A549 (cell line): ENCODE measurements at regions not wholly inside any gene's neighbourhood (a gene's known extent, or its start where the extent isn't known, plus 50 kb on each side); places are given as distances from the start of the nearest gene placed in this dataset.
"Not testable (repeated sequence)": the region's sequence is repeated elsewhere in the genome, so short reads cannot be mapped to it uniquely, and the experiment has no call there.

Experiments used
- ATAC-seq, 2 experiments: fragments of 200-7000 bp in 1 of 2; fragments of >200 bp in 1 of 2; cut with Nextera tagmentation in 1 of 2; cut with Tn5 transposase in 1 of 2; 3 replicates each; pipeline versions ENCODE4 v1.8.0 to v1.9.1; 2018 to 2020; ENCODE audit warnings: mild to moderate bottlenecking in 1 of 2, moderate library complexity in 1 of 2
- CTCF ChIA-PET: fragments of 300-600 bp; sonication (Branson Sonifier 250); formaldehyde crosslinking; extraction: SDS; loops from one replicate; lab custom pipeline; 2021; ENCODE audit warnings: antibody characterized with exemption, inconsistent platforms; lab: Yijun Ruan, JAX
- POLR2A ChIA-PET: fragments of 350-600 bp; formaldehyde crosslinking; extraction: SDS; loops from one replicate; lab custom pipeline; 2021; ENCODE audit warnings: antibody characterized with exemption, inconsistent platforms; lab: Yijun Ruan, JAX
- DNase-seq, 2 experiments: peaks; one replicate each; pipeline versions ENCODE4 v3.0.0 to v3.0.0-alpha.2; 2011 to 2016; ENCODE audit warnings: low read depth in 1 of 2, low spot score in 1 of 2
- FAIRE-seq: peaks from 2 replicates; lab custom pipeline; 2011; peaks lifted over from hg19 to GRCh38; lab: Jason Lieb, UNC
- H3K27ac ChIP-seq, 2 experiments: fragments of >200 bp; sonication (Bioruptor Twin); formaldehyde crosslinking; 3 replicates each; pipeline ENCODE4 v1.5.1; 2016 to 2017
- H3K4me1 ChIP-seq: fragments of >200 bp; sonication (Bioruptor Twin); formaldehyde crosslinking; 3 replicates; pipeline ENCODE4 v1.6.1; 2016
- H3K4me2 ChIP-seq: fragments of >200 bp; sonication (Bioruptor Twin); formaldehyde crosslinking; 3 replicates; pipeline ENCODE4 v1.6.1; 2016
- H3K4me3 ChIP-seq: fragments of >200 bp; sonication (Bioruptor Twin); formaldehyde crosslinking; 3 replicates; pipeline ENCODE4 v1.5.1; 2016
- H3K9me3 ChIP-seq: fragments of >200 bp; sonication (Bioruptor Twin); formaldehyde crosslinking; 3 replicates; pipeline ENCODE4 v1.6.1; 2016
- CEBPB ChIP-seq, 2 experiments: fragments of >200 bp in 1 of 2; sonication (Bioruptor Twin) in 1 of 2; formaldehyde crosslinking in 1 of 2; IDR thresholded peaks; 2 replicates each; pipeline ENCODE4 v1.6.1; 2012 to 2016
- CHD2 ChIP-seq: fragments of 150-350 bp; IDR thresholded peaks from 2 replicates; pipeline ENCODE4 v1.6.1; 2014; ENCODE audit warnings: low read length; ENCODE audit not compliant: partially characterized antibody
- EP300 ChIP-seq, 2 experiments: fragments of >200 bp; sonication (Bioruptor Twin); formaldehyde crosslinking; IDR thresholded peaks; 2 replicates in 1 of 2; 3 replicates in 1 of 2; pipeline ENCODE4 v1.6.1; 2016 to 2017
- ESRRA ChIP-seq: fragments of 150-350 bp; IDR thresholded peaks from 2 replicates; pipeline ENCODE4 v1.6.1; 2014; ENCODE audit warnings: mild to moderate bottlenecking, low read length, borderline replicate concordance
- GATA3 ChIP-seq: IDR thresholded peaks from 2 replicates; pipeline ENCODE4 v1.6.1; 2012; ENCODE audit warnings: borderline replicate concordance
- HEYL ChIP-seq: fragments of 250-450 bp; sonication (Bioruptor Pico); IDR thresholded peaks from 2 replicates; pipeline ENCODE4 v1.8.0; 2021; ENCODE audit warnings: mild to moderate bottlenecking, moderate library complexity
- MYC ChIP-seq: IDR thresholded peaks from 2 replicates; pipeline ENCODE4 v1.6.1; 2012; ENCODE audit warnings: mild to moderate bottlenecking, inconsistent platforms, low read length, improper control_type of control experiment, borderline replicate concordance
- NPAS2 ChIP-seq: fragments of 250-450 bp; sonication (Bioruptor Pico); IDR thresholded peaks from 2 replicates; pipeline ENCODE4 v1.8.0; 2022; ENCODE audit warnings: mild to moderate bottlenecking, moderate library complexity, borderline replicate concordance
- PHF8 ChIP-seq: fragments of 200-600 bp; sonication (generic); IDR thresholded peaks from 2 replicates; pipeline ENCODE4 v1.6.1; 2016; ENCODE audit warnings: low read depth, mild to moderate bottlenecking, antibody characterized with exemption, moderate library complexity, borderline replicate concordance
- POLR2A ChIP-seq: IDR thresholded peaks from 2 replicates; pipeline ENCODE4 v1.6.1; 2012; ENCODE audit warnings: mild to moderate bottlenecking, low read length
- RNF2 ChIP-seq: fragments of 200-600 bp; sonication (generic); IDR thresholded peaks from 2 replicates; pipeline ENCODE4 v1.6.1; 2016; ENCODE audit warnings: low read depth, mild to moderate bottlenecking, antibody characterized with exemption, moderate library complexity, borderline replicate concordance
- SMC3 ChIP-seq: fragments of >200 bp; sonication (Bioruptor Twin); formaldehyde crosslinking; IDR thresholded peaks from 3 replicates; pipeline ENCODE4 v1.6.1; 2018; ENCODE audit warnings: inconsistent platforms
- TP53 ChIP-seq: fragments of 250-450 bp; sonication (Bioruptor Pico); IDR thresholded peaks from 2 replicates; pipeline ENCODE4 v1.5.0; 2021; ENCODE audit warnings: mild to moderate bottlenecking, moderate library complexity
- ZFP36 ChIP-seq: fragments of 450-650 bp; IDR thresholded peaks from 2 replicates; pipeline ENCODE4 v1.6.1; 2014; ENCODE audit warnings: borderline replicate concordance; ENCODE audit not compliant: partially characterized antibody
- ZNF302 ChIP-seq: fragments of 250-450 bp; sonication (Bioruptor Pico); IDR thresholded peaks from 2 replicates; pipeline ENCODE4 v1.9.0; 2021; ENCODE audit warnings: inconsistent platforms, mild to moderate bottlenecking, moderate library complexity
- WGBS: methylation state at CpG from one replicate; pipeline ENCODE4 v1.1.6; 2017; ENCODE audit errors: missing lambda C conversion rate; 5-methylcytosine and 5-hydroxymethylcytosine counted together
- TF ChIP-seq, protein P1 (sequence below): IDR thresholded peaks from 2 replicates; pipeline ENCODE4 v1.6.1; 2012; ENCODE audit warnings: low read depth, borderline replicate concordance
- TF ChIP-seq, protein P2 (sequence below): fragments of 150-350 bp; IDR thresholded peaks from 2 replicates; pipeline ENCODE4 v1.6.1; 2014; ENCODE audit warnings: low read depth, mild to moderate bottlenecking, low read length
- TF ChIP-seq, protein P3 (sequence below): fragments of 450-650 bp; IDR thresholded peaks from 2 replicates; pipeline ENCODE4 v1.6.1; 2014; ENCODE audit warnings: antibody characterized with exemption
- TF ChIP-seq, protein P4 (sequence below): fragments of >200 bp; sonication (Bioruptor Twin); formaldehyde crosslinking; IDR thresholded peaks from 2 replicates; pipeline ENCODE4 v1.6.1; 2016

DNA sequence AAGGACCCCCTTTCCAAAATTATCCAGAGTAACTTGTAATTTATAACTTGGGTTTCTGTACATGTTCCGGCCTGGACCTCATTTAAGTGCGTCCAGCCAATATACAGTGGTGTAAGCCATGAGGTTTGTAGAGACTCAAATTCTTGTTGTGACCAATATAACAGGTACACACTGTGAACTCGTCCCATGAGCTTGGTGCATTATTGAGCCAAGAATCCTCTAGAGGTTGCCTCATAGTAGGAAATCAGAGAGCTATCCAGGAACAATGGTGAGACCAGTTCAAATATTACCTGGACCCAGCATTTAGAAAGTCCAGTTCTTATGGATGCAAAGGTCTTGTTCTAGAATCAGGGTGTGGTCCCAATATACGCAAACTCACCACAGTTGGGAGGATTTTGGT is 138.2 kb downstream of the NPIPB5 start (continued):
- TF ChIP-seq RNF2, result no peak

DNA sequence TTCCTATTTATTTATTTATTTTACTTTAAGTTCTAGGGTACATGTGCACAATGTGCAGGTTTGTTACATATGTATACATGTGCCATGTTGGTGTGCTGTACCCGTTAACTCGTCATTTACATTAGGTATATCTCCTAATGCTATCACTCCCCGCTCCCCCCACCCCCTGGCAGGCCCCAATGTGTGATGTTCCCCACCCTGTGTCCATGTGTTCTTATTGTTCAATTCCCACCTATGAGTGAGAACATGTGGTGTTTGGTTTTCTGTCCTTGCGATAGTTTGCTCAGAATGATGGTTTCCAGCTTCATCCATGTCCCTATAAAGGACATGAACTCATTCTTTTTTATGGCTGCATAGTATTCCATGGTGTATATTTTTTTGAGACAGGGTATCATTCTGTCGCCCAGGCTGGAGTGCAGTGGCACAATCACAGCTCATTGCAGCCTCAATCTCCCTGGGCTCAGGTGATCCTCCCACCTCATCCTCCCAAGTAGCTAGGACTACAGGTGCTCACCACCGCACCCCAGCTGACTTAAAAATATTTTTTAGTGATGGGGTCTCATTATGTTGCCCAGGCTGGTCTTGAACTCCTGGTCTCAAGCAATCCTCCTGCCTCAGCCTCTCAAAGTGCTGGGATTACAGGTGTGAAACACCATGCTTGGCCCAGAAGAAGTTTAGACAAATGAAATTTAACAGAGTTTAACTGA is 140.6 kb downstream of the NPIPB5 start:
- CTCF ChIA-PET, H3K4me2 ChIP-seq, H3K9me3 ChIP-seq, FAIRE-seq, H3K4me1 ChIP-seq, POLR2A ChIA-PET, DNase-seq, H3K4me3 ChIP-seq, H3K27ac ChIP-seq, ATAC-seq: not testable (repeated sequence)
- 13% methylated on average over 6 of the region's 6 CpGs for WGBS

DNA sequence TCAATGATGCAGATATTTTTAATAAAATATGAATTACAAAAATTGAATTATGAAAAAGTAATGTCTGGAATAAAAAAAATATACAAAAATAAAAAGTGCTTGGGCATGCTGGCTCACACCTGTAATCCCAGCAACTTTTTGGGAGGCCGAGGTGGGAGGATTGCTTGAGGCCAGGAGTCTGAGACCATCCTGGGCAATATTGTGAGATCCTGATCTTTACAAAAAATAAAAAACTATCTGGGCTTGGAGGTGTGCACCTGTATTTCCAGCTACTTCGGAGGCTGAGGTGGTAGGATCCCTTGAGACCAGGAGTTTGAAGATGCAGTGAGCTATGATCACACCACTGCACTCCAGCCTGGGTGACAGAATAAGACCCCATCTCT is 141.8 kb downstream of the NPIPB5 start:
- 22% methylated on average over 2 of the region's 2 CpGs for WGBS
- no peak for ATAC-seq
- Histone ChIP-seq H3K9me3 (no peaks in the 10 kb centered on the region), H3K4me3 (no peak overlapping the region), H3K27ac (no peak overlapping the region), H3K4me2 (no peak overlapping the region), H3K4me1 (no peaks in the 10 kb centered on the region)
- ChIA-PET POLR2A (no interaction called here), CTCF (no interaction called here)
- FAIRE-seq, result no peak
- DNase-seq, result no peak
- TF ChIP-seq CHD2 (no peak), ZFP36 (no peak), NPAS2 (no peak), GATA3 (no peak), ZNF302 (CRISPR knock-in tag) (no peak), PHF8 (no peak), EP300 (IDR thresholded peaks at IDR 0.05) (no peak), ESRRA (no peak), POLR2A (no peak), HEYL (CRISPR knock-in tag) (no peak), TP53 (CRISPR knock-in tag) (no peak), CEBPB (IDR thresholded peaks at IDR 0.05) (no peak), SMC3 (no peak), MYC (no peak)
- TF ChIP-seq, protein P1, sequence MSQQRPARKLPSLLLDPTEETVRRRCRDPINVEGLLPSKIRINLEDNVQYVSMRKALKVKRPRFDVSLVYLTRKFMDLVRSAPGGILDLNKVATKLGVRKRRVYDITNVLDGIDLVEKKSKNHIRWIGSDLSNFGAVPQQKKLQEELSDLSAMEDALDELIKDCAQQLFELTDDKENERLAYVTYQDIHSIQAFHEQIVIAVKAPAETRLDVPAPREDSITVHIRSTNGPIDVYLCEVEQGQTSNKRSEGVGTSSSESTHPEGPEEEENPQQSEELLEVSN, result no peak
- TF ChIP-seq, protein P2, sequence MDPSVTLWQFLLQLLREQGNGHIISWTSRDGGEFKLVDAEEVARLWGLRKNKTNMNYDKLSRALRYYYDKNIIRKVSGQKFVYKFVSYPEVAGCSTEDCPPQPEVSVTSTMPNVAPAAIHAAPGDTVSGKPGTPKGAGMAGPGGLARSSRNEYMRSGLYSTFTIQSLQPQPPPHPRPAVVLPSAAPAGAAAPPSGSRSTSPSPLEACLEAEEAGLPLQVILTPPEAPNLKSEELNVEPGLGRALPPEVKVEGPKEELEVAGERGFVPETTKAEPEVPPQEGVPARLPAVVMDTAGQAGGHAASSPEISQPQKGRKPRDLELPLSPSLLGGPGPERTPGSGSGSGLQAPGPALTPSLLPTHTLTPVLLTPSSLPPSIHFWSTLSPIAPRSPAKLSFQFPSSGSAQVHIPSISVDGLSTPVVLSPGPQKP, result no peak
- TF ChIP-seq, protein P3, sequence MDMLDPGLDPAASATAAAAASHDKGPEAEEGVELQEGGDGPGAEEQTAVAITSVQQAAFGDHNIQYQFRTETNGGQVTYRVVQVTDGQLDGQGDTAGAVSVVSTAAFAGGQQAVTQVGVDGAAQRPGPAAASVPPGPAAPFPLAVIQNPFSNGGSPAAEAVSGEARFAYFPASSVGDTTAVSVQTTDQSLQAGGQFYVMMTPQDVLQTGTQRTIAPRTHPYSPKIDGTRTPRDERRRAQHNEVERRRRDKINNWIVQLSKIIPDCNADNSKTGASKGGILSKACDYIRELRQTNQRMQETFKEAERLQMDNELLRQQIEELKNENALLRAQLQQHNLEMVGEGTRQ, result no peak
- TF ChIP-seq, protein P4, sequence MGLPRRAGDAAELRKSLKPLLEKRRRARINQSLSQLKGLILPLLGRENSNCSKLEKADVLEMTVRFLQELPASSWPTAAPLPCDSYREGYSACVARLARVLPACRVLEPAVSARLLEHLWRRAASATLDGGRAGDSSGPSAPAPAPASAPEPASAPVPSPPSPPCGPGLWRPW, result no peak

DNA sequence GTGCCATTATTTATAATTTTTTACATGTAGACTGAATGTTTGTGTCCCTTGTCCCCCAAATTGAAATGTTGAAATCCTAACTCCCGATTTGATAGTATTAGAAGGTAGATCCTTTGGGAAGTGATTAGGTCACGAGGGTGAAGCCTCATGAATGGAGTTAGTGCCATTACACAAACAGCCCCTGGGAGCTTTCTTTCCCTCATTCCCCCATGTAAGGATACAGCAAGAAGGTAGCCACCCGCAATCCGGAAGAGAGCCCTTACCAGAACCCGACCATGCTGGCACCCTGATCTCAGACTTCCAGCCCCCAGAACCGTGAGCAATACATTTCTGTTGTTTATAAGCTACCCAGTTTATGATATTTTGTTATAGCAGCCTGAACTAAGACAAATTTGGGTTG is 143.2 kb downstream of the NPIPB5 start:
- Histone ChIP-seq H3K27ac (no peak overlapping the region), H3K4me1 (no peaks in the 10 kb centered on the region), H3K4me3 (no peak overlapping the region), H3K9me3 (no peaks in the 10 kb centered on the region), H3K4me2 (no peak overlapping the region)
- WGBS, result 40% methylated on average over 6 of the region's 6 CpGs
- ATAC-seq (no peak), FAIRE-seq (no peak), DNase-seq (no peak)
- CTCF ChIA-PET, result no interaction called here
- POLR2A ChIA-PET, result no interaction called here
- no peak for TF ChIP-seq TP53 (CRISPR knock-in tag)

DNA sequence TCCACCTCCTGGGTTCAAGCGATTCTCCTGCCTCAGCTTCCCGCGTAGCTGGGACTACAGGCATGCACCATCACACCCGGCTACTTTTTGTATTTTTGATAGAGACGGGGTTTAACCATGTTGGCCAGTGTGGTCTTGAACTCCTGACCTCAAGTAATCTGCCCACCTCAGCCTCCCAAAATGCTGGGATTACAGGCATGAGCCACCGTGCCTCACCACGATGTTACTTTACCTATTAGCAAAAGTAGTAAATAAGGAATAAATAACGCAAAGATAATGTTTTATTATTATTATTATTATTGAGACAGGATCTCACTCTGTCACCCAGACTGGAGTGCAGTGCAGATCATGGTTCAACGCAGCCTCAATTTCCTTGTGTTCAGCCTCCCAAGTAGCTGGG is 145.9 kb downstream of the NPIPB5 start:
- ATAC-seq, H3K4me1 ChIP-seq, H3K27ac ChIP-seq, CTCF ChIA-PET, H3K4me2 ChIP-seq, FAIRE-seq, DNase-seq, H3K4me3 ChIP-seq, H3K9me3 ChIP-seq: not testable (repeated sequence)
- 64% methylated on average over 9 of the region's 9 CpGs for WGBS
- POLR2A ChIA-PET, result interaction anchor here (0.6 kb wide), 1 partner anchor 939 kb away, joined by 3 read pairs; no protein-coding TSS in a partner anchor
